Stimulated activated naive CD8-positive, alpha-beta T cell treated with anti-CD3 and anti-CD28 coated beads, Interleukin-15, Interleukin-2, amounts not matched to agents 100 U/mL and 50 U/mL, for 24 hours (primary cell): ENCODE measurements at regions not wholly inside any gene's neighbourhood (a gene's known extent, or its start where the extent isn't known, plus 50 kb on each side); places are given as distances from the start of the nearest gene placed in this dataset.
"Not testable (repeated sequence)": the region's sequence is repeated elsewhere in the genome, so short reads cannot be mapped to it uniquely, and the experiment has no call there.

Experiments
- ATAC-seq: fragments of 150-1000 bp; cut with Tn5 transposase; one replicate; pipeline ENCODE4 v1.10.0; 2021
- DNase-seq: peaks from one replicate; pipeline ENCODE4 v3.0.0; 2021

DNA sequence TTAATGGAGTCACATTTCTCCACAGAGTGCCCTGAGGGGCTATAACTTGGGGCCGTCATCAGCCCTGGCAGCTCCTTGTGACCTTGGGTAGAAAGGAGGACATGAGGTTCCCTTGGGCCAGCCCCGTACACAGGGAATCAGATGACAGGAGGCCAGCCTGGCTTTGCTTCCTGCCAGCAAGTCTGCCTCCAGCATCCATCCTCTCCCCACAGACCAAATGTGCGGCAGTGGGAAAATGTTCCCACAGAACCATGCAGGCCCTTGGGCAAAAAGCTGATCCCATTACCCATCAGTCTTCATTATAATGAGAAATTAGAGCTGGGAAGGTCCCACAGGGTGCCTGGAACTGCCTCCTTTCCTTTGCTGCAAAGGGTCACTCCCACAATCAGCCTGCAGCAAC lies 908.3 kb downstream of the GRID1 start:
- ATAC-seq = no peak
- DNase-seq = no peak

- DNase-seq = no peak
Observed at GRCh38 chr10:85459906-85460305, 906.7 kb downstream of the GRID1 start.

GRCh38 chr10:85464336-85464735 lies 902.3 kb downstream of the GRID1 start:
- DNase-seq = no peak
- ATAC-seq = no peak

More at GRCh38 chr10:85459906-85460305, 906.7 kb downstream of the GRID1 start:
- ATAC-seq = no peak

- DNase-seq (no peak), ATAC-seq (no peak)
Observed at GRCh38 chr10:85477979-85478378, 888.6 kb downstream of the GRID1 start.

GRCh38 chr10:85490431-85490830 lies 876.2 kb downstream of the GRID1 start:
- ATAC-seq (no peak), DNase-seq (no peak)

GRCh38 chr10:85491652-85492051 lies 874.9 kb downstream of the GRID1 start:
- ATAC-seq = no peak
- DNase-seq = no peak

- ATAC-seq = no peak
Observed at GRCh38 chr10:85492684-85493083, 873.9 kb downstream of the GRID1 start.

GRCh38 chr10:85493703-85494102 lies 872.9 kb downstream of the GRID1 start:
- DNase-seq (no peak), ATAC-seq (no peak)

More at GRCh38 chr10:85492684-85493083, 873.9 kb downstream of the GRID1 start:
- no peak for DNase-seq

DNA sequence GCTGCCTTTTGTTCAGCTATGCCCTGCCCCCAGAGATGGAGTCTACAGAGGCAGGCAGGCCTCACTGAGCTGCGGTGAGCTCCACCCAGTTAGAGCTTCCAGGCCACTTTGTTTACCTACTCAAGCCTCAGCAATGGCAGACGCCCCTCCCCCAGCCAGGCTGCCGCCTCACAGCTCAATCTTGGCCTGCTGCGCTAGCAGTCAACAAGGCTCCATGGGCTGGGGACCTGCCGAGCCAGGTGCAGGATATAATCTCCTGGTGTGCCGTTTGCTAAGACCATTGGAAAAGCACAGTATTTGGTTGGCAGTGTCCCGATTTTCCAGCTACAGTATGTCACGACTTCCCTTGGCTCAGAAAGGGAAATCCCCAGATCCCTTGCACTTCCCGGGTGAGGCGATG lies 862.0 kb downstream of the GRID1 start:
- DNase-seq, ATAC-seq: not testable (repeated sequence)

DNA sequence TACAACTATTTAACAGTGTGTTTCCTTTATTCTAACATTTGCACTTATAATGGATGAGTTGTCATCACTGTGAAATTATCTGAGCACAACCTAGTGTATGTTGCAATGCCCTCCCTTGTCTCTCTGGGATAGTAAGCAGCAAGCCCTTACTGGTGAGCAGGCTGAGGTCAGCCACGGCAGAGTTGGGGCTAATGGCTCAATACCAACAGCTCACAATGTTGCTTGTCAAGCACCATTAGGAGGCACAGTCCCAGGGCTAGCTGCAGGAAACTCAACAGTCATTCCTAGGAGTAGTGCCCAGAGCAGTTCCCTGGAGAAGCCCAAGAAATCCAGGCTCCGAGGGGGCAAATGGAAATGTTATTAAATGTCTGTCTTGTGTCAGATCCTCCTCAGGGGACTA lies 858.4 kb downstream of the GRID1 start:
- ATAC-seq = no peak
- no peak for DNase-seq

DNA sequence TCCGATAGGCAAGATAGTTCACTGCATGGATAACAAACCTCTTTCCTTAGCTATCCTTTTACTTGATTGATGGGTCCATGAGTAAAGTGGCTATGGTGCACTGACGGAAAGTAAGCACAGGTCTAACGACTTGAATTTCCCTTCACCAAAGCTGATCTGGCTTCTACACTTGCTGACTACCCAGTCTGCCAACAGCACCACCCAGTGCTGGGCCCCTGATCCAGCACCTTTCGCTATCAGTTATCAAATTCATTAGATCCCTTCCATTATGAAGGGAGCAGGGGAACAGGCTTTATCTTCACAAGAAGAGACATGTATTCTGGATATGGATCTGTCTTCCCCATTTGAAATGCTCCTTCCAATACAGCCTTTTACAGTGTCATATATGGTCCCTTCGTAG lies 855.9 kb downstream of the GRID1 start:
- DNase-seq (no peak), ATAC-seq (no peak)

- DNase-seq (no peak), ATAC-seq (no peak)
Observed at GRCh38 chr10:85513436-85513835, 853.2 kb downstream of the GRID1 start.

DNA sequence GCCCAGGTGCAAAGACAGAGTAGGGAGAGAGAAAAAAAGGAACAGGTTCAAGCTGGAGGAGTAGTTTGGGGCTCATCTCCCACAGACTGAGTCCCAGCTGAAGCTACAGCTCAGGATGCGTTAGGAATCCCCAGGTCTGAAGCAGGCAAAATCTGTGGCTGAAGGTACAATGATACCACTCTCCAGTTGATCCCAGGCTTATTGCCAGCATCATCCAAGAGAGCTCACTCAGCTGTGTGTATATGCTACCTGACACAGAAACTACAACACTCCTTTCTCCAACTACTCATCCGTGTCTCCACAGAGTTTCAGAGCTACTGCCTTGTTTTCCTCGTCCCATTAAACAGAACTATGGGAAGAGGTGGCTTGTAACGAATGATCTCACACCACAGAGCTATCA lies 851.3 kb downstream of the GRID1 start:
- DNase-seq (no peak), ATAC-seq (no peak)

DNA sequence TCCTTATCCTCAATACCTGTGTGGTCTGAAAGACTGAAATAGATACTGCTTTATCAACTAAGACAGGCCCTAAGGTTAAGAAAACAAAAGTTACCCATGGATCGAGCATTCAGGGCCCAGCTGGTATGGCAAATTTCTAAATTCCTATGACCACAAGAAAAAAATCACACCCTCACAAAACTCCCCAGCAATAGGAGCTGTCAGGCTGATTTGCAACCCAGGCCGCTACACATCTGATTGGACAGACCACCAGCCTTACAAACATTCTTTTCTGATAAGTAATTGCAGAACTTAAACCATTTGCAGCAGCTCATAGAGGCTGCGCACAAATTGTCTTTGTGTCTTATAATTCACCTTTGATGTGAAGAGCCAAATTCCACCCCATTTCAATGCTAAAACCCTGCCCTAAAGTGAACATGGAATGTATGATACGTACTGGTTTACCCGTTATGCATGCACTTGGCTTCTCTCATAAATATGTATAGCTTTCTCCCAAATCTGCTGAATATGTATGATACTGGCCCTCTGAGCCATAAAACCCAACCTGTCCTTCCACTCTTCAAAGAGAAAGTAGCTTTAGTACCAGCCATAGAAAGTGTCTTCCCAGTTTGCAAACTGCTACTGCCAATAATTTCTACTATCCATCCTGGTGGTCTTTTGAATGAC lies 842.5 kb downstream of the GRID1 start:
- ATAC-seq = no peak

GRCh38 chr10:85527616-85528317 lies 838.8 kb downstream of the GRID1 start:
- DNase-seq (no peak), ATAC-seq (no peak)

More for the DNA sequence above, 842.5 kb downstream of the GRID1 start:
- no peak for DNase-seq

- ATAC-seq (no peak), DNase-seq (no peak)
Observed at GRCh38 chr10:85528318-85528652, 838.3 kb downstream of the GRID1 start.

DNA sequence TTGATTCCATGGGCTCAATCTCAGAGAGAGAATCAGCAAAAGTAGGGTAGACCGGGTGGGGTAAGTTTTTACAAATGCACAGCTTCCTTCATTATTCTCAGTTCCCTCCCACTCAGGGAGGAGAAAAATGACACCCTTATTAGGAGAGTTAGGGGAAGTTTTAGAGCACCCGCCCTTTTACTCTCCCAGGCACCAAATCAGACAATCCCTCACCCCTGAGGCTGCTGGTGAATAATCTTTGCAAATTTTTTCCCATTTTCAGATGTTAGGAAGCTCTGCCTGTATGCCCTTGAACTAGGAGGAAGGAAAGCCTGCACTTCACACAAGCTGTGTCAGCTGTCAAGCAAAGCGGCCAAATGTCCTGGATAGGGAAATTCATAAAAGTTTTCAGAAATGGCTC lies 834.9 kb downstream of the GRID1 start:
- DNase-seq (no peak), ATAC-seq (no peak)

- ATAC-seq = no peak
- no peak for DNase-seq
Observed at GRCh38 chr10:85532773-85533172, 833.8 kb downstream of the GRID1 start.

GRCh38 chr10:85535926-85536325 lies 830.7 kb downstream of the GRID1 start:
- no peak for DNase-seq
- no peak for ATAC-seq

DNA sequence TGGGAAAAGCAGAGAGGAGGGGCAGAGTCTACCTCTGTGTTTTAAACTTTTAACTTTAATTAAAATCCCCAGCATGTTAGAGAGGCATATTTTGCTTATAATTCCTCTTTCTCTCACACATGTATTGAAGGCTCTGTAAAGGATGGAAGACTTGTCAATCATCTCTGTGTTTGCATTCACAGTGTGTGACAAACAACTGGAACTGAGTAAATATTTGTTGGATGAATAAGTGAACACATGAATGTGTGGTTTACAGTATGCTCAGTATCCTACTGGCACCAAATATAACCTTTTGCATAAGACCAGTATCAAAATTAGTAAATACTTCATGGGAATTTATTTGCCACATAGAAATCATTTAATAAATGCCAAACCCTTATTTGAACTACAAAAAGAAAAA lies 829.0 kb downstream of the GRID1 start:
- DNase-seq (no peak), ATAC-seq (no peak)

- DNase-seq (no peak), ATAC-seq (no peak)
Observed at GRCh38 chr10:85538601-85539000, 828.0 kb downstream of the GRID1 start.

- DNase-seq (no peak), ATAC-seq (no peak)
Observed at GRCh38 chr10:85542152-85542551, 824.4 kb downstream of the GRID1 start.

DNA sequence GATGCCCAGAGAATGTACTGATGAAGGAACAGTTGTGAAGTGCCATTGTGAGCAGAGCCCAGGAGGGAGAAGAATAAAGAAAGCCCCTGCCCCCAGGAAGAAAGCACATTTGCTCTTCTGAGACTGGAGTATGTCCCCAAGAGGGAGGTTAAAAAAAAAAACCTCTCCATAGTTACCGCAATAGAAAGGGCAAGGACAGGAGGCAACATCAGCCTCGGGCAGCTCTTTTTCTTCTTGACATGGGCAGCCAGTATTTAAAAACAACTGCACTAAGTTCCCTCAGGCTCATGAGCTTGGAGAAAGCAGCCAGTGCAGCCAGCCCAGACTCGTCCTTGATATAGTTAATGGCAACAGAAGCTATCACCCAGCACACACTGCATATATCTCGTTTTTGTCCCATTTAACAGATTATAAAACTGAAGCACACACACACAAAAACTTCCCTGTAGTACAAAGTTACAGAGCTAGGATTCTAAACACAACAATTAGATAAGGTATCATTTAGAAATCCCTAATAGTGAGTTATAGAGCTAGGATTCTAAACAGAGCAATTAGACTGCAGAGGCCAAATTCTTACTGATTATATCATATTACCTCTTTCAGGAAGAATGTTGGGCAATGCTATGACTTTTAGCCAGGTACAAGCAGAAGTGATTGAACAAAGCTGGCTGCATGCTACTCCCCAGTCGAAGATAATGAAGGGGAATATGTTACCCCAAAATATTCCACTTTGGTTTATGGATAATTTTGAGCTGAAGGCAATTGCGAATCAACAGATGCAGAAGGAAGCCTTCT lies 823.5 kb downstream of the GRID1 start:
- no peak for ATAC-seq
- DNase-seq = no peak
